HUES64 (cell line): ENCODE measurements at regions not wholly inside any gene's neighbourhood (a gene's known extent, or its start where the extent isn't known, plus 50 kb on each side); places are given as distances from the start of the nearest gene placed in this dataset.

ENCODE experiments used
- H3K27ac ChIP-seq: 2 replicates; pipeline ENCODE4 v1.7.0; 2013; ENCODE audit warnings: low read depth, low read length, inconsistent platforms
- H3K27me3 ChIP-seq: 2 replicates; pipeline ENCODE4 v1.6.1; 2013; ENCODE audit warnings: mild to moderate bottlenecking, low read length; ENCODE audit not compliant: insufficient read depth
- H3K36me3 ChIP-seq: 2 replicates; pipeline ENCODE4 v1.6.1; 2013; ENCODE audit warnings: mild to moderate bottlenecking, low read length; ENCODE audit not compliant: insufficient read depth
- H3K4me1 ChIP-seq: 2 replicates; pipeline ENCODE4 v1.6.1; 2013; ENCODE audit warnings: mild to moderate bottlenecking, low read length, moderate library complexity; ENCODE audit not compliant: insufficient read depth
- H3K4me3 ChIP-seq: 2 replicates; pipeline ENCODE4 v1.5.1; 2013; ENCODE audit warnings: mild to moderate bottlenecking, low read length, moderate library complexity
- H3K9ac ChIP-seq: 2 replicates; pipeline ENCODE4 v1.6.1; 2013; ENCODE audit warnings: mild to moderate bottlenecking, low read depth, low read length
- H3K9me3 ChIP-seq: 2 replicates; pipeline ENCODE4 v1.6.1; 2013; ENCODE audit warnings: low read depth, low read length; ENCODE audit not compliant: insufficient read depth
- WGBS: fragments of 150-250, 120-280 bp; methylation state at CpG from one replicate; pipeline ENCODE4 v1.1.7; 2013; ENCODE audit warnings: missing lambda C conversion rate; 5-methylcytosine and 5-hydroxymethylcytosine counted together

- Histone ChIP-seq H3K4me1 (no peaks in the 10 kb centered on the region), H3K27me3 (no peaks in the 10 kb centered on the region)
These were observed 123.6 kb upstream of the CPEB2 start for GRCh38 chr4:14878681-14879080.

GRCh38 chr4:14879683-14880082, 122.6 kb upstream of the CPEB2 start:
- Histone ChIP-seq H3K27ac (no peak overlapping the region), H3K27me3 (no peaks in the 10 kb centered on the region), H3K9ac (no peak overlapping the region), H3K9me3 (no peaks in the 10 kb centered on the region), H3K4me3 (no peak overlapping the region), H3K4me1 (no peaks in the 10 kb centered on the region), H3K36me3 (no peaks in the 10 kb centered on the region)
- 93% methylated on average over 7 of the region's 7 CpGs for WGBS

More at GRCh38 chr4:14878681-14879080, 123.6 kb upstream of the CPEB2 start:
- 96% methylated on average over 3 of the region's 3 CpGs for WGBS
- Histone ChIP-seq H3K27ac (no peak overlapping the region), H3K9me3 (no peaks in the 10 kb centered on the region), H3K4me3 (no peak overlapping the region), H3K9ac (no peak overlapping the region), H3K36me3 (no peaks in the 10 kb centered on the region)

- H3K27me3 ChIP-seq, result no peaks in the 10 kb centered on the region
- no peaks in the 10 kb centered on the region for H3K9me3 ChIP-seq
- H3K4me1 ChIP-seq, result no peaks in the 10 kb centered on the region
- no peak overlapping the region for H3K4me3 ChIP-seq
- H3K27ac ChIP-seq, result no peak overlapping the region
- 94% methylated on average over 1 of the region's 2 CpGs for WGBS
- no peak overlapping the region for H3K9ac ChIP-seq
- H3K36me3 ChIP-seq, result no peaks in the 10 kb centered on the region
These were observed 121.5 kb upstream of the CPEB2 start for GRCh38 chr4:14880805-14881204.

- Histone ChIP-seq H3K9me3 (no peaks in the 10 kb centered on the region), H3K9ac (no peak overlapping the region), H3K4me1 (no peaks in the 10 kb centered on the region), H3K4me3 (no peak overlapping the region), H3K36me3 (no peaks in the 10 kb centered on the region), H3K27ac (no peak overlapping the region), H3K27me3 (no peaks in the 10 kb centered on the region)
- 97% methylated on average over 3 of the region's 3 CpGs for WGBS
These were observed 119.1 kb upstream of the CPEB2 start for GRCh38 chr4:14883166-14883565.

GRCh38 chr4:14883661-14884060, 118.6 kb upstream of the CPEB2 start:
- Histone ChIP-seq H3K27me3 (no peaks in the 10 kb centered on the region), H3K4me3 (no peak overlapping the region), H3K9ac (no peak overlapping the region), H3K36me3 (no peaks in the 10 kb centered on the region), H3K4me1 (no peaks in the 10 kb centered on the region), H3K27ac (no peak overlapping the region), H3K9me3 (no peaks in the 10 kb centered on the region)
- 100% methylated on average over 1 of the region's 1 CpG for WGBS

- Histone ChIP-seq H3K9ac (no peak overlapping the region), H3K9me3 (no peaks in the 10 kb centered on the region), H3K4me1 (no peaks in the 10 kb centered on the region), H3K36me3 (no peaks in the 10 kb centered on the region), H3K27me3 (no peaks in the 10 kb centered on the region), H3K4me3 (no peak overlapping the region), H3K27ac (no peak overlapping the region)
- WGBS, result 93% methylated on average over 9 of the region's 9 CpGs
These were observed 114.3 kb upstream of the CPEB2 start for GRCh38 chr4:14887842-14888433.

GRCh38 chr4:14888790-14889572, 113.3 kb upstream of the CPEB2 start:
- H3K36me3 ChIP-seq, result no peaks in the 10 kb centered on the region
- no peaks in the 10 kb centered on the region for H3K27me3 ChIP-seq
- no peak overlapping the region for H3K27ac ChIP-seq
- no peak overlapping the region for H3K9ac ChIP-seq
- no peaks in the 10 kb centered on the region for H3K4me1 ChIP-seq
- H3K4me3 ChIP-seq, result no peak overlapping the region
- no peaks in the 10 kb centered on the region for H3K9me3 ChIP-seq
- 94% methylated on average over 4 of the region's 4 CpGs for WGBS

GRCh38 chr4:14892563-14892962, 109.7 kb upstream of the CPEB2 start:
- WGBS, result 95% methylated on average over 3 of the region's 3 CpGs
- no peak overlapping the region for H3K27ac ChIP-seq
- no peaks in the 10 kb centered on the region for H3K36me3 ChIP-seq
- no peaks in the 10 kb centered on the region for H3K4me1 ChIP-seq
- no peak overlapping the region for H3K4me3 ChIP-seq
- H3K9ac ChIP-seq, result no peak overlapping the region
- H3K27me3 ChIP-seq, result no peaks in the 10 kb centered on the region
- H3K9me3 ChIP-seq, result no peaks in the 10 kb centered on the region

- no peak overlapping the region for H3K9ac ChIP-seq
- no peaks in the 10 kb centered on the region for H3K4me1 ChIP-seq
- H3K9me3 ChIP-seq, result no peaks in the 10 kb centered on the region
- WGBS, result 97% methylated on average over 3 of the region's 3 CpGs
- no peaks in the 10 kb centered on the region for H3K27me3 ChIP-seq
- no peak overlapping the region for H3K27ac ChIP-seq
- H3K36me3 ChIP-seq, result no peaks in the 10 kb centered on the region
- no peak overlapping the region for H3K4me3 ChIP-seq
These were observed 108.6 kb upstream of the CPEB2 start for GRCh38 chr4:14893713-14894112.

- Histone ChIP-seq H3K27me3 (no peaks in the 10 kb centered on the region), H3K4me1 (no peaks in the 10 kb centered on the region), H3K9ac (no peak overlapping the region), H3K9me3 (no peaks in the 10 kb centered on the region), H3K4me3 (no peak overlapping the region), H3K36me3 (no peaks in the 10 kb centered on the region), H3K27ac (no peak overlapping the region)
- 98% methylated on average over 1 of the region's 1 CpG for WGBS
These were observed 107.6 kb upstream of the CPEB2 start for GRCh38 chr4:14894392-14895292.

- Histone ChIP-seq H3K9me3 (no peaks in the 10 kb centered on the region), H3K4me1 (no peaks in the 10 kb centered on the region), H3K27me3 (no peaks in the 10 kb centered on the region), H3K4me3 (no peak overlapping the region), H3K9ac (no peak overlapping the region), H3K36me3 (no peaks in the 10 kb centered on the region), H3K27ac (no peak overlapping the region)
- 97% methylated on average over 2 of the region's 2 CpGs for WGBS
These were observed 105.6 kb upstream of the CPEB2 start for GRCh38 chr4:14896656-14897175.
